IMR-90 (cell line): ENCODE measurements at regions not wholly inside any gene's neighbourhood (a gene's known extent, or its start where the extent isn't known, plus 50 kb on each side); places are given as distances from the start of the nearest gene placed in this dataset.

ENCODE experiments used
- ATAC-seq: fragments of 200-7000 bp; cut with Tn5 transposase; 2 replicates; pipeline ENCODE4 v1.9.1; 2020; ENCODE audit warnings: low read depth, mild to moderate bottlenecking, moderate library complexity
- BruUV-seq: library from RNA; stranded (reverse); fragments of 400-500 nt; replicated peaks from 2 replicates; lab custom pipeline; 2021; lab: Mats Ljungman, UMichigan
- CTCF ChIA-PET: fragments of 300-600 bp; formaldehyde crosslinking; extraction: SDS; loops from one replicate; lab custom pipeline; 2021; ENCODE audit warnings: antibody characterized with exemption; lab: Yijun Ruan, JAX
- POLR2A ChIA-PET: fragments of 300-600 bp; sonication (Branson Sonifier 250); formaldehyde crosslinking; loops from one replicate; lab custom pipeline; 2022; ENCODE audit warnings: antibody characterized with exemption; ENCODE audit not compliant: unreplicated experiment; lab: Charles Lee
- DNase-seq: peaks from one replicate; pipeline ENCODE4 v3.0.0; 2013
- H2AFZ ChIP-seq: replicated peaks from 2 replicates; pipeline ENCODE3; 2013; ENCODE audit warnings: low read length, mild to moderate bottlenecking; ENCODE audit not compliant: poor library complexity
- H2AK5ac ChIP-seq: 2 replicates; pipeline ENCODE4 v1.6.1; 2013; ENCODE audit warnings: low read depth, low read length, inconsistent platforms
- H2AK9ac ChIP-seq: replicated peaks from 2 replicates; pipeline ENCODE3; 2013; ENCODE audit warnings: mild to moderate bottlenecking, low read depth, low read length, moderate library complexity; ENCODE audit not compliant: poor library complexity
- H2BK120ac ChIP-seq: 2 replicates; pipeline ENCODE4 v1.6.1; 2013; ENCODE audit warnings: low read depth, low read length, inconsistent platforms
- H2BK15ac ChIP-seq: 3 replicates; pipeline ENCODE4 v1.6.1; 2013; ENCODE audit warnings: low read depth, low read length, inconsistent platforms
- H2BK20ac ChIP-seq: 2 replicates; pipeline ENCODE4 v1.6.1; 2013; ENCODE audit warnings: low read depth, mild to moderate bottlenecking, inconsistent platforms, low read length, moderate library complexity
- H2BK5ac ChIP-seq: 2 replicates; pipeline ENCODE4 v1.6.1; 2013; ENCODE audit warnings: mild to moderate bottlenecking, low read depth, low read length, inconsistent platforms; ENCODE audit not compliant: poor library complexity, severe bottlenecking
- H3K14ac ChIP-seq: replicated peaks from 2 replicates; pipeline ENCODE4 v1.6.1; 2013; ENCODE audit warnings: low read depth, low read length, inconsistent platforms
- H3K18ac ChIP-seq: 2 replicates; pipeline ENCODE4 v1.6.1; 2013; ENCODE audit warnings: low read depth, low read length, control low read depth
- H3K23ac ChIP-seq: 2 replicates; pipeline ENCODE4 v1.6.1; 2013; ENCODE audit warnings: low read depth, low read length, inconsistent platforms
- H3K27ac ChIP-seq: 2 replicates; pipeline ENCODE4 v1.5.1; 2013; ENCODE audit warnings: mild to moderate bottlenecking, control low read depth, low read length; ENCODE audit not compliant: insufficient read depth
- H3K27me3 ChIP-seq: 2 replicates; pipeline ENCODE4 v1.6.1; 2013; ENCODE audit warnings: low read length; ENCODE audit not compliant: control insufficient read depth, insufficient read depth
- H3K36me3 ChIP-seq: 2 replicates; pipeline ENCODE4 v1.6.1; 2013; ENCODE audit warnings: low read length, mixed read lengths; ENCODE audit not compliant: control insufficient read depth, insufficient read depth
- H3K4ac ChIP-seq: 2 replicates; pipeline ENCODE4 v1.6.1; 2013; ENCODE audit warnings: low read depth, low read length, inconsistent platforms
- H3K4me1 ChIP-seq: 2 replicates; pipeline ENCODE4 v1.6.1; 2013; ENCODE audit warnings: low read length, mixed read lengths; ENCODE audit not compliant: control insufficient read depth, insufficient read depth
- H3K4me2 ChIP-seq: 2 replicates; pipeline ENCODE4 v1.6.1; 2013; ENCODE audit warnings: low read depth, mild to moderate bottlenecking, control low read depth, low read length, moderate library complexity
- H3K4me3 ChIP-seq: 2 replicates; pipeline ENCODE4 v1.5.1; 2013; ENCODE audit warnings: low read depth, mild to moderate bottlenecking, control low read depth, low read length, moderate library complexity; ENCODE audit not compliant: insufficient read depth
- H3K56ac ChIP-seq: 2 replicates; pipeline ENCODE4 v1.6.1; 2013; ENCODE audit warnings: low read length, inconsistent platforms; ENCODE audit not compliant: insufficient read depth; ENCODE audit errors: extremely low read depth
- H3K79me1 ChIP-seq, 2 experiments: 2 replicates each; pipeline ENCODE4 v1.6.1; 2013; ENCODE audit warnings: low read length in 2 of 2, inconsistent platforms in 1 of 2, low read depth in 1 of 2
- H3K9ac ChIP-seq: 2 replicates; pipeline ENCODE4 v1.6.1; 2013; ENCODE audit warnings: low read depth, low read length, control low read depth
- H3K9me1 ChIP-seq: 2 replicates; pipeline ENCODE4 v1.6.1; 2013; ENCODE audit warnings: low read length, inconsistent platforms; ENCODE audit not compliant: insufficient read depth
- H3K9me3 ChIP-seq: 2 replicates; pipeline ENCODE4 v1.6.1; 2013; ENCODE audit warnings: low read length; ENCODE audit not compliant: control insufficient read depth, insufficient read depth
- H4K20me1 ChIP-seq: 2 replicates; pipeline ENCODE4 v1.6.1; 2013; ENCODE audit warnings: low read length, inconsistent platforms; ENCODE audit not compliant: insufficient read depth
- H4K5ac ChIP-seq: 2 replicates; pipeline ENCODE4 v1.6.1; 2013; ENCODE audit warnings: mild to moderate bottlenecking, low read depth, low read length, control low read depth
- H4K8ac ChIP-seq, 2 experiments: 2 replicates each; pipeline ENCODE4 v1.6.1; 2013; ENCODE audit warnings: low read depth in 2 of 2, low read length in 2 of 2, control low read depth in 1 of 2, inconsistent platforms in 1 of 2
- H4K91ac ChIP-seq: 2 replicates; pipeline ENCODE4 v1.6.1; 2013; ENCODE audit warnings: low read depth, low read length, inconsistent platforms; ENCODE audit not compliant: insufficient read depth
- BHLHE40 ChIP-seq: fragments of 150-350 bp; IDR thresholded peaks from 2 replicates; pipeline ENCODE4 v1.6.1; 2016; ENCODE audit warnings: mild to moderate bottlenecking, low read depth, low read length
- CEBPB ChIP-seq: IDR thresholded peaks from 2 replicates; pipeline ENCODE4 v1.6.1; 2012; ENCODE audit warnings: low read depth, low read length, improper control_type of control experiment
- CHD1 ChIP-seq: IDR thresholded peaks from 2 replicates; pipeline ENCODE4 v1.6.1; 2012; ENCODE audit warnings: low read depth, low read length, improper control_type of control experiment
- CTCF ChIP-seq: conservative IDR thresholded peaks from 2 replicates; pipeline ENCODE4 v1.5.1; 2012; ENCODE audit warnings: mild to moderate bottlenecking, low read depth, low read length, improper control_type of control experiment
- ELK1 ChIP-seq: fragments of 150-350 bp; IDR thresholded peaks from 2 replicates; pipeline ENCODE4 v1.6.1; 2016; ENCODE audit warnings: low read depth, mild to moderate bottlenecking, low read length, moderate library complexity, borderline replicate concordance
- FOS ChIP-seq: fragments of 150-350 bp; IDR thresholded peaks from 2 replicates; pipeline ENCODE4 v1.6.1; 2016; ENCODE audit warnings: low read depth, low read length
- MAFK ChIP-seq: IDR thresholded peaks from 2 replicates; pipeline ENCODE4 v1.6.1; 2012; ENCODE audit warnings: low read depth, low read length, improper control_type of control experiment
- MAZ ChIP-seq: IDR thresholded peaks from 2 replicates; pipeline ENCODE4 v1.6.1; 2012; ENCODE audit warnings: low read depth, mild to moderate bottlenecking, low read length, improper control_type of control experiment, moderate library complexity, borderline replicate concordance
- MXI1 ChIP-seq: IDR thresholded peaks from 2 replicates; pipeline ENCODE4 v1.6.1; 2012; ENCODE audit warnings: low read depth, mild to moderate bottlenecking, low read length, moderate library complexity, borderline replicate concordance
- NFE2L2 ChIP-seq: fragments of 150-350 bp; IDR thresholded peaks from 2 replicates; pipeline ENCODE4 v1.6.1; 2016; ENCODE audit warnings: low read depth, mild to moderate bottlenecking, low read length
- POLR2A ChIP-seq: IDR thresholded peaks from 2 replicates; pipeline ENCODE4 v1.6.1; 2012; ENCODE audit warnings: mild to moderate bottlenecking, low read depth, low read length
- RAD21 ChIP-seq: IDR thresholded peaks from 2 replicates; pipeline ENCODE4 v1.6.1; 2012; ENCODE audit warnings: low read length, improper control_type of control experiment
- RCOR1 ChIP-seq: IDR thresholded peaks from 2 replicates; pipeline ENCODE4 v1.6.1; 2012; ENCODE audit warnings: mild to moderate bottlenecking, low read length, improper control_type of control experiment; ENCODE audit not compliant: insufficient replicate concordance
- RFX5 ChIP-seq: IDR thresholded peaks from 2 replicates; pipeline ENCODE4 v1.8.0; 2012; ENCODE audit warnings: low read depth, mild to moderate bottlenecking, low read length, moderate library complexity
- SMC3 ChIP-seq: fragments of 150-350 bp; IDR thresholded peaks from 2 replicates; pipeline ENCODE4 v1.6.1; 2016; ENCODE audit warnings: low read depth, mild to moderate bottlenecking, antibody characterized with exemption, low read length, moderate library complexity
- WGBS, 2 experiments: methylation state at CpG; one replicate each; pipeline versions ENCODE4 v1.1.5 to v1.1.7; 2013; ENCODE audit warnings: missing lambda C conversion rate in 2 of 2; ENCODE audit not compliant: insufficient read length in 1 of 2; ENCODE audit errors: extremely low coverage in 2 of 2; 5-methylcytosine and 5-hydroxymethylcytosine counted together
- dilution Hi-C: fragments of 300-500 bp; cut with HindIII; formaldehyde crosslinking; loops from one replicate; pipeline ENCODE4 v1.14.3; 2018; ENCODE audit warnings: low sequenced_read_pairs; ENCODE audit not compliant: unreplicated experiment
- in situ Hi-C: fragments of 300-500 bp; cut with MboI; formaldehyde crosslinking; loops from 3 replicates; pipeline ENCODE4 v1.14.3; 2019; ENCODE audit warnings: low sequenced_read_pairs, inconsistent platforms, mixed read lengths
- intact Hi-C: fragments of 100-400 bp; cut with micrococcal nuclease; formaldehyde crosslinking; loops from 2 replicates; pipeline ENCODE4 v1.10.0; 2022

GRCh38 chr3:175989161-175989560, 1130.0 kb downstream of the NAALADL2 start:
- H3K18ac ChIP-seq = no peak overlapping the region
- no peak overlapping the region for H4K5ac ChIP-seq
- H4K20me1 ChIP-seq = no peaks in the 10 kb centered on the region
- no peak overlapping the region for H2AK5ac ChIP-seq
- intact Hi-C loops = no loop called here
- no peaks in the 10 kb centered on the region for H3K79me1 ChIP-seq
- H3K56ac ChIP-seq = no peak overlapping the region
- no peaks in the 10 kb centered on the region for H3K4me1 ChIP-seq
- no peak overlapping the region for H3K23ac ChIP-seq
- in situ Hi-C loops = no loop called here
- H3K4me3 ChIP-seq = no peak overlapping the region
- no peaks in the 10 kb centered on the region for H3K9me1 ChIP-seq
- no peaks in the 10 kb centered on the region for H3K27me3 ChIP-seq
- H2BK120ac ChIP-seq = no peak overlapping the region
- DNase-seq = no peak
- no peak overlapping the region for H4K91ac ChIP-seq
- ChIA-PET CTCF (no interaction called here), POLR2A (no interaction called here)
- no peak overlapping the region for H4K8ac ChIP-seq
- no peaks in the 10 kb centered on the region for H3K36me3 ChIP-seq
- H3K9me3 ChIP-seq = 0 out of 2 replicates have a peak, but pooled peaks cover 4% of the 10 kb centered on the region
- H3K14ac ChIP-seq = no peak overlapping the region
- no peak overlapping the region for H3K9ac ChIP-seq
- no peak overlapping the region for H2BK5ac ChIP-seq
- no peak overlapping the region for H3K4me2 ChIP-seq
- no peak overlapping the region for H2AFZ ChIP-seq
- no peak overlapping the region for H2AK9ac ChIP-seq
- no peak overlapping the region for H2BK15ac ChIP-seq
- no peak overlapping the region for H3K4ac ChIP-seq
- no CpG with 5 or more reads among the region's 2 CpGs for WGBS, 2 experiments
- H2BK20ac ChIP-seq = no peak overlapping the region
- TF ChIP-seq POLR2A (no peak), ELK1 (no peak), RAD21 (no peak), MAFK (no peak), NFE2L2 (no peak), MAZ (no peak), MXI1 (no peak), CTCF (no peak), FOS (no peak), RCOR1 (no peak), CHD1 (no peak), BHLHE40 (no peak), SMC3 (no peak), CEBPB (no peak), RFX5 (no peak)
- ATAC-seq = no peak
- BruUV-seq = no TSS peak
- dilution Hi-C loops = no loop called here
- H3K27ac ChIP-seq = no peak overlapping the region
